CD4-positive, alpha-beta memory T cell (primary cell): ENCODE measurements at regions not wholly inside any gene's neighbourhood (a gene's known extent, or its start where the extent isn't known, plus 50 kb on each side); places are given as distances from the start of the nearest gene placed in this dataset.

Experiments
- CTCF ChIA-PET: fragments of 350-600 bp; sonication (Branson Sonifier 250); formaldehyde crosslinking; loops from one replicate; lab custom pipeline; 2021; ENCODE audit warnings: inconsistent platforms; ENCODE audit not compliant: partially characterized antibody; lab: Charles Lee
- POLR2A ChIA-PET: fragments of 350-600 bp; sonication (Branson Sonifier 250); formaldehyde crosslinking; loops from one replicate; lab custom pipeline; 2021; ENCODE audit not compliant: partially characterized antibody; lab: Charles Lee
- DNase-seq, 5 donors: peaks; one replicate each; pipeline versions ENCODE4 v3.0.0 to v3.0.0-alpha.2; 2020 to 2022; ENCODE audit warnings: mixed read lengths in 1 of 5
- H3K27ac ChIP-seq: one replicate; pipeline ENCODE4 v1.7.0; 2013; ENCODE audit warnings: low read depth, low read length
- H3K27me3 ChIP-seq: 2 replicates; pipeline ENCODE4 v1.7.0; 2013; ENCODE audit warnings: mild to moderate bottlenecking, low read length, moderate library complexity; ENCODE audit not compliant: insufficient read depth
- H3K36me3 ChIP-seq: 2 replicates; pipeline ENCODE4 v1.7.0; 2013; ENCODE audit warnings: mild to moderate bottlenecking, low read length, moderate library complexity; ENCODE audit not compliant: insufficient read depth
- H3K4me1 ChIP-seq: 2 replicates; pipeline ENCODE4 v1.7.0; 2013; ENCODE audit warnings: mild to moderate bottlenecking, low read length, moderate library complexity; ENCODE audit not compliant: insufficient read depth
- H3K4me3 ChIP-seq, 2 donors: one replicate each; pipeline ENCODE4 v1.7.0; 2013; ENCODE audit warnings: low read length in 2 of 2, mild to moderate bottlenecking in 1 of 2
- H3K9me3 ChIP-seq, 2 donors: one replicate each; pipeline ENCODE4 v1.7.0; 2013; ENCODE audit warnings: low read length in 2 of 2, control low read depth in 1 of 2; ENCODE audit not compliant: control insufficient read depth in 1 of 2
- H3K27ac Mint-ChIP-seq, 7 donors: one replicate each; pipeline ENCODE4 v1.8.0; 2020 to 2021; ENCODE audit warnings: mixed read lengths in 7 of 7, mild to moderate bottlenecking in 6 of 7, inconsistent platforms in 3 of 7, moderate library complexity in 3 of 7
- H3K27me3 Mint-ChIP-seq, 2 donors: one replicate each; pipeline ENCODE4 v1.8.0; 2020 to 2021; ENCODE audit warnings: mixed read lengths in 2 of 2
- H3K36me3 Mint-ChIP-seq, 2 donors: one replicate each; pipeline ENCODE4 v1.8.0; 2020 to 2021; ENCODE audit warnings: mixed read lengths in 2 of 2, inconsistent platforms in 1 of 2, mild to moderate bottlenecking in 1 of 2
- H3K4me1 Mint-ChIP-seq, 4 donors: one replicate each; pipeline ENCODE4 v1.8.0; 2020 to 2021; ENCODE audit warnings: mixed read lengths in 4 of 4, mild to moderate bottlenecking in 1 of 4
- H3K4me3 Mint-ChIP-seq, 8 donors: one replicate each; pipeline ENCODE4 v1.8.0; 2020 to 2021; ENCODE audit warnings: mixed read lengths in 8 of 8, mild to moderate bottlenecking in 7 of 8, moderate library complexity in 6 of 8, inconsistent platforms in 3 of 8
- H3K9me3 Mint-ChIP-seq, 8 donors: one replicate each; pipeline ENCODE4 v1.8.0; 2020 to 2021; ENCODE audit warnings: mixed read lengths in 8 of 8, mild to moderate bottlenecking in 5 of 8, inconsistent platforms in 3 of 8, moderate library complexity in 1 of 8
- intact Hi-C: fragments of 100-400 bp; cut with micrococcal nuclease; formaldehyde crosslinking; loops from one replicate; pipeline ENCODE4 v1.15.1; 2023

- Mint-ChIP-seq H3K4me3 (no peak overlapping the region), H3K36me3 (no peaks in the 10 kb centered on the region), H3K9me3 (peaks cover 0 to 3% (median 0%) of the 10 kb centered on the region in 8 donors), H3K4me1 (no peaks in the 10 kb centered on the region), H3K27me3 (peaks cover 16 to 18% of the 10 kb centered on the region in 2 donors), H3K27ac (no peak overlapping the region)
- no peak overlapping the region for H3K4me3 ChIP-seq
- no peaks in the 10 kb centered on the region for H3K9me3 ChIP-seq
- ChIA-PET CTCF (no interaction called here), POLR2A (no interaction called here)
- H3K36me3 ChIP-seq: no peaks in the 10 kb centered on the region
- no peaks in the 10 kb centered on the region for H3K27me3 ChIP-seq
- DNase-seq: no peak
- no peak overlapping the region for H3K27ac ChIP-seq
- intact Hi-C loops: no loop called here
- no peaks in the 10 kb centered on the region for H3K4me1 ChIP-seq
These were observed 283.8 kb upstream of the RGMA start for GRCh38 chr15:93372865-93373223.

GRCh38 chr15:93372208-93372864, 283.3 kb upstream of the RGMA start:
- no peaks in the 10 kb centered on the region for H3K36me3 ChIP-seq
- peaks cover 0 to 3% (median 0%) of the 10 kb centered on the region in 8 donors for H3K9me3 Mint-ChIP-seq
- H3K4me3 Mint-ChIP-seq: no peak overlapping the region
- ChIA-PET CTCF (no interaction called here), POLR2A (no interaction called here)
- no peaks in the 10 kb centered on the region for H3K27me3 ChIP-seq
- no peak overlapping the region for H3K27ac ChIP-seq
- H3K4me1 Mint-ChIP-seq: no peaks in the 10 kb centered on the region
- no peaks in the 10 kb centered on the region for H3K9me3 ChIP-seq
- intact Hi-C loops: no loop called here
- no peaks in the 10 kb centered on the region for H3K36me3 Mint-ChIP-seq
- H3K4me1 ChIP-seq: no peaks in the 10 kb centered on the region
- no peak overlapping the region for H3K27ac Mint-ChIP-seq
- H3K4me3 ChIP-seq: no peak overlapping the region
- no peak for DNase-seq
- H3K27me3 Mint-ChIP-seq: peaks cover 16 to 19% of the 10 kb centered on the region in 2 donors

GRCh38 chr15:93366387-93367100, 277.5 kb upstream of the RGMA start:
- intact Hi-C loops: no loop called here
- CTCF ChIA-PET: no interaction called here
- no peaks in the 10 kb centered on the region for H3K27me3 ChIP-seq
- peaks cover 4 to 19% of the 10 kb centered on the region in 2 donors for H3K27me3 Mint-ChIP-seq
- H3K36me3 ChIP-seq: no peaks in the 10 kb centered on the region
- DNase-seq: no peak
- H3K27ac Mint-ChIP-seq: no peak overlapping the region
- no peaks in the 10 kb centered on the region for H3K4me1 Mint-ChIP-seq
- no peaks in the 10 kb centered on the region for H3K36me3 Mint-ChIP-seq
- H3K4me1 ChIP-seq: no peaks in the 10 kb centered on the region
- POLR2A ChIA-PET: no interaction called here
- H3K4me3 Mint-ChIP-seq: no peak overlapping the region
- H3K4me3 ChIP-seq: no peak overlapping the region
- peaks cover 0 to 3% (median 0%) of the 10 kb centered on the region in 8 donors for H3K9me3 Mint-ChIP-seq
- no peaks in the 10 kb centered on the region for H3K9me3 ChIP-seq
- no peak overlapping the region for H3K27ac ChIP-seq

- H3K27ac Mint-ChIP-seq: no peak overlapping the region
- H3K36me3 Mint-ChIP-seq: no peaks in the 10 kb centered on the region
- CTCF ChIA-PET: no interaction called here
- Histone ChIP-seq H3K36me3 (no peaks in the 10 kb centered on the region), H3K9me3 (no peaks in the 10 kb centered on the region), H3K27me3 (no peaks in the 10 kb centered on the region), H3K4me3 (no peak overlapping the region), H3K4me1 (no peaks in the 10 kb centered on the region), H3K27ac (no peak overlapping the region)
- no peaks in the 10 kb centered on the region for H3K9me3 Mint-ChIP-seq
- intact Hi-C loops: no loop called here
- peaks cover 1 to 12% of the 10 kb centered on the region in 2 donors for H3K27me3 Mint-ChIP-seq
- POLR2A ChIA-PET: no interaction called here
- H3K4me1 Mint-ChIP-seq: no peaks in the 10 kb centered on the region
- no peak overlapping the region for H3K4me3 Mint-ChIP-seq
- no peak for DNase-seq
These were observed 273.8 kb upstream of the RGMA start for GRCh38 chr15:93362821-93363220.

GRCh38 chr15:93362203-93362602, 273.2 kb upstream of the RGMA start:
- no peaks in the 10 kb centered on the region for H3K27me3 ChIP-seq
- Mint-ChIP-seq H3K4me3 (no peak overlapping the region), H3K27me3 (peaks cover 1 to 10% of the 10 kb centered on the region in 2 donors), H3K9me3 (no peaks in the 10 kb centered on the region), H3K36me3 (no peaks in the 10 kb centered on the region), H3K27ac (no peak overlapping the region), H3K4me1 (no peaks in the 10 kb centered on the region)
- CTCF ChIA-PET: interaction anchor here (0.6 kb wide), 1 partner anchor 22 kb away, joined by 3 read pairs; no protein-coding TSS in a partner anchor
- no peak overlapping the region for H3K27ac ChIP-seq
- POLR2A ChIA-PET: no interaction called here
- H3K36me3 ChIP-seq: no peaks in the 10 kb centered on the region
- H3K9me3 ChIP-seq: no peaks in the 10 kb centered on the region
- H3K4me3 ChIP-seq: no peak overlapping the region
- H3K4me1 ChIP-seq: no peaks in the 10 kb centered on the region
- intact Hi-C loops: no loop called here
- no peak for DNase-seq

- Histone ChIP-seq H3K36me3 (no peaks in the 10 kb centered on the region), H3K27ac (no peak overlapping the region), H3K4me3 (no peak overlapping the region), H3K9me3 (no peaks in the 10 kb centered on the region), H3K27me3 (no peaks in the 10 kb centered on the region), H3K4me1 (no peaks in the 10 kb centered on the region)
- intact Hi-C loops: no loop called here
- Mint-ChIP-seq H3K4me3 (no peak overlapping the region), H3K27me3 (peaks cover 1 to 10% of the 10 kb centered on the region in 2 donors), H3K9me3 (no peaks in the 10 kb centered on the region), H3K36me3 (no peaks in the 10 kb centered on the region), H3K4me1 (no peaks in the 10 kb centered on the region), H3K27ac (no peak overlapping the region)
- POLR2A ChIA-PET: no interaction called here
- no peak for DNase-seq
- CTCF ChIA-PET: interaction anchor here (0.6 kb wide), 1 partner anchor 22 kb away, joined by 3 read pairs; no protein-coding TSS in a partner anchor
These were observed 272.7 kb upstream of the RGMA start for GRCh38 chr15:93361703-93362102.

- Mint-ChIP-seq H3K27ac (no peak overlapping the region), H3K36me3 (no peaks in the 10 kb centered on the region)
- intact Hi-C loops: no loop called here
These were observed 272.0 kb upstream of the RGMA start for GRCh38 chr15:93360976-93361375.

More at GRCh38 chr15:93360976-93361375, 272.0 kb upstream of the RGMA start:
- H3K36me3 ChIP-seq: no peaks in the 10 kb centered on the region
- CTCF ChIA-PET: interaction anchor here (1.0 kb wide), 1 partner anchor 273 kb away, joined by 3 read pairs; no protein-coding TSS in a partner anchor
- no peaks in the 10 kb centered on the region for H3K9me3 ChIP-seq
- no peak overlapping the region for H3K27ac ChIP-seq
- POLR2A ChIA-PET: no interaction called here
- no peaks in the 10 kb centered on the region for H3K4me1 ChIP-seq
- H3K27me3 ChIP-seq: no peaks in the 10 kb centered on the region
- no peak overlapping the region for H3K4me3 ChIP-seq
- H3K4me1 Mint-ChIP-seq: no peaks in the 10 kb centered on the region
- H3K9me3 Mint-ChIP-seq: no peaks in the 10 kb centered on the region
- no peak for DNase-seq
- no peak overlapping the region for H3K4me3 Mint-ChIP-seq
- H3K27me3 Mint-ChIP-seq: peaks cover 1 to 8% of the 10 kb centered on the region in 2 donors
